ENCODE measurements at regions not wholly inside any gene's neighbourhood (a gene's known extent, or its start where the extent isn't known, plus 50 kb on each side); places are given as distances from the start of the nearest gene placed in this dataset.
A peak's percentile ranks its signal among the peaks of the same experiment; 100 is the strongest.

DNA sequence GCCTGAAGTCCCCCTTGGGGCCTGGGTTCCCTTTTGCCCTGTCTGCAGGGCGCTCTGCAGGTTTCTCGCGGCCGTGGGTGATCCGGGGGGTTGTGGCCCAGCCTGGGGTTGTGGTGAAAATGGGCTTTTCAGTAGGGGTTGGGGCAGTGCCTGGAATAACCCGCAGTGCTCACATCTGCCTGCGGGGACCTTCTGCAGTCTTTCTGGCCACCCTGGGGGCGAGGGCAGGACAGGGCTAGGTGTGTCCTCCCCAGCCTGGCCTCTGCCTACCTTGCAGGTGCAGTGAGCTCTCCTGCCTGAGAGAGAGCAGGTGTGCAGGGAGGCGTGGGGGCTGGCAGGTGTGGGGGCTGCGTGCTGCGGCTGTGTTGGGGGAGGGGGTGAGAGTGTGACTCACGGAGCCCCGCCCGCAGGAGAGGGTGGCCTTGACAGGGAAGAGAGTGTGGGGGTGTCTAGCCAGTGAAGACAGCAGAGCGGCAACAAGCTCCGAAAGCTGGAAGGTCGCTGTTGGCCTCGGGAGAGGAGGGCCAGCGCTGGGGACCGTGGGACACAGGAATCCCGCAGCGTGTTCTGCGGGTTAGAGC lies 131.4 kb downstream of the MRPL36 start:
- no peak for DNase-seq (ENCODE audit: low read depth in 2 of 2)

GRCh38 chr5:1667648-1668140 lies 131.9 kb downstream of the MRPL36 start:
- no peak for DNase-seq (ENCODE audit: low read depth in 2 of 2)

DNA sequence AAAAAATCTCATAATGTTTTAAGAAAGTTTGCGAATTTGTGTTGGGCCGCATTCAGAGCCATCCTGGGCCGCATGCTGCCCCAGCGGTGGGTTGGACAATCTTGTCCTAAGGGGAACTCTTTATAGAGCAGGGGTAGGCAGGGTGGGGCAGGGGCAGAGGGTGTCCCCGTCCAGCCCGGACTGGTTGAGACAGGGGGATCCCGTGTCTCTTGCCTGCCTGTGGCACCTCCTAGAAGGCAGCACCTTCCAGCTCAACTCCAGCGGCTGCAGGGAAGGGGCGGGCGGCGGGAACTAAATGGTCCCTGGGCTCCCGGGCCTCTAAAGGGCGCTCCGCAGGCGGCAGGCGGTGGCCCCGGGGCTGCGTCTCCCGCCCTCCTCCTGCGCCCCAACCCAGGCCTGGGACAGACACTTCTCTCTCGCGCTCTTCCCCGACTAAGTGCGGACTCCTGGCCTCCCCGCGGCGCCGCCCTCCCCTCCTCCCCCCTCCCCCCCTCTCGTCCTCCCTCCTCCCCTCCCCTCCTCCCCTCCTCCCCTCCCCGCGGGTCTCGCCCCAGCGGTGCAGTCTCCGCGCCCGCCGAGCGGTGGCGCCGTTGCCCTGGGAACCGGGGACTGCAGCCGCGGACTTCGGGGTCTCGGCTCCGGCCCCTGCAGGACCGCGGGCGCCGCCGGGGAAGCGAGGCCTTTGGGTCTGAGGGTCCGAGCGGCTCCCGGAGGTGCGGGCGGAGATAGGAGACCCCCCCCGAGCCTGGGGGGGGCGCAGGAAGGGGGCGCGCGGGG lies 132.6 kb downstream of the MRPL36 start:
- peak; percentile 41 to 43 for DNase-seq (ENCODE audit: low read depth in 2 of 2)

GRCh38 chr5:1666221-1666620 lies 133.4 kb downstream of the MRPL36 start:
- no peak for DNase-seq (ENCODE audit: low read depth in 2 of 2)

GRCh38 chr5:1665803-1666202 lies 133.8 kb downstream of the MRPL36 start:
- no peak for DNase-seq (ENCODE audit: low read depth in 2 of 2)

DNA sequence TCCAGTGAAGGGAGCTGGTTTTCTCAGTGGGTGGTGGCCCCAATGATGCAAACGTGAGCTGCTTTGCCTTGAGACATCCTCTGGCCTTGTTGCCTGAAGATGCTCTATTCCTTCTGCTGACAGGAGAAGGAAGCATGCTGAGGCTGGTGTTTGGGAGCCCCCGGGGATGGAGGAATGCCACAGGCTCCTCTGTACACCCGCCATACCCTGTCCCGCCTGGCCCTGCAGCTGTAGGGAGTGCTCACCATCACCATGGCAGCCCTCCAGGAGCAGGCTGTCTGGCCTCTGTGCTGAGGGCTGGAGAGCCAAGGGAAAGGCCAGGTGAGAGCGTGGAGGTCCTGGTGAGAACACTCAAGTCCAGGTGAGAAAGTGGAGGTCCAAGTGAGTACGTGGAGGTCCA lies 134.4 kb downstream of the MRPL36 start:
- DNase-seq (ENCODE audit: low read depth in 2 of 2), result no peak

DNA sequence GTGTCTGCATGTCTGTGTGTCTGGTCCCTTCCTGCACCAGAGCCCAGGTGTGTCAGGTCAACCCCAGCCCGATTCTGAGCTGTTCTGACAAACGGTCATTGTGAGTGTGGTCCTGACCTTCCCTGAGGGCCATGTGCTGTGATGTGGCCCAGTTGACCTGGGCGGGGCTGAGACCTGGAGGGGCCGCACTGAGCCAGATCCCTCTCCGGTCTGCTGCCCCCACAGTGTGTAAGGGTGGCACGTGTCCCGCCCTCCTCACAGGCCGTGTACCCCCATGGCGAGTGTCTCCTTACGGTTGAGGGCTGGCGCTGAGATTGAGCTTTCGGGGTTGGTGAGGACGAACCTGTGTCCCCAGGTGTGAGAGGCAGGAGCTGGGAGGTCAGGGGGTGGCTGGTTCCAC lies 136.5 kb downstream of the MRPL36 start:
- no peak for DNase-seq (ENCODE audit: low read depth in 2 of 2)

DNA sequence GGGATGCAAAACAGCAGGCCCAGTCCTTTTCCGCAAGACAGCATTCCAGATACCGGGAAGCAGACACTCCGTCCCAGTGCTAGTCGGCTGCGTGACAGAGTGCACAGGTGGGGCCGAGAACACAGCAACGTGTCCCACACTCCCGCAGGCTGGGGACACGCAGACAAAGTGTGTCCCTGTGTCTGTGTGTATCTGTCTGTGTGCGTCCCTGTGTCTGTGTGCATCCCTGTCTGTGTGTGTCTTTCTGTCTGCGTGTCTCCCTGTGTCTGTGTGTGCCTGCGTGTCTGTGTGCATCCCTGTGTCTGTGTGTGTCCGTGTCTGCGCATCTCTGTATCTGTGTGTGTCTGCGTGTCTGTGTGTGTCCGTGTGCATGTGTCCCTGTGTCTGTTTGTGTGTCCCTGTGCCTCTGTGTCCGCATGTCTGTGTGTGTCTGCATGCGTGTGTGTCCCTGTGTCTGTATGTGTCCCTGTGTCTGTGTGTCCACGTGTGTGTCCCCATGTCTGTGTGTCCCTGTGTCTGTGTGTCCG lies 137.0 kb downstream of the MRPL36 start:
- DNase-seq (ENCODE audit: low read depth in 2 of 2), result no peak

DNA sequence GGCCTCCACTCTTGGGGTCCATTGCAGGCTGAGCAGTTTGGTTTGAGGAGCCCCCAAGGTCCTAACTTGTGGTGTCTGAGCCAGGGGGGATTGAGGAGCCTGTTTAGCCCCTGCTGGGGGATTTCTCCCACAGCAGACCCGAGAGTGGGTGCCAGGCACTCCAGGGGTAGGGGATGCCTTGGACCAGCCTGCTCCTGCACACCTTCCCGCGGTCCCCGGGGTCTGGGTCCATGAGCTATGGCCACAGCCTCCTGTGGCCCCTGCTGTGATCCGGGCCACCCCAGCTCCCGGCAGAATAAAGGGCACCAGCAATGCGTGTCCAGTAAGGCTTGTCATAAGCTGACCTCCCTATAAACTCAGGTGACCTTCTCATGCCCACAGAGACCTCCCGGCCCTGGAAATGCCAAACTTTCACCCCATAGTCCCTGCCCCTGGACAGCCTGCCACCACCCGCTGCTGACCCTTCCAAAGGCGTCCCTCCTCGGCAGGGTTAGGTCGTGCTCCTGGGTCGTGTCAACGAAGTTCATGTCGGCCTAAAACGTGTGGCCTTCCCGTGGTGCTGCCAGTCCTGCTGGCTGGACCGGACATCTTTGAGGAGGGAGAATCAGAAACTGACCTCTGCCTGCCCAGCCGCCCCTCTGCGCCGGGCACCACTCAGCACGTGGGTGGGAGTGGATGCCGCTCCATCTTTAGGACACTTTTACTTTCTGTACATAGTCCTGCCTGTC lies 137.6 kb downstream of the MRPL36 start:
- DNase-seq (ENCODE audit: low read depth in 2 of 2), result no peak

DNA sequence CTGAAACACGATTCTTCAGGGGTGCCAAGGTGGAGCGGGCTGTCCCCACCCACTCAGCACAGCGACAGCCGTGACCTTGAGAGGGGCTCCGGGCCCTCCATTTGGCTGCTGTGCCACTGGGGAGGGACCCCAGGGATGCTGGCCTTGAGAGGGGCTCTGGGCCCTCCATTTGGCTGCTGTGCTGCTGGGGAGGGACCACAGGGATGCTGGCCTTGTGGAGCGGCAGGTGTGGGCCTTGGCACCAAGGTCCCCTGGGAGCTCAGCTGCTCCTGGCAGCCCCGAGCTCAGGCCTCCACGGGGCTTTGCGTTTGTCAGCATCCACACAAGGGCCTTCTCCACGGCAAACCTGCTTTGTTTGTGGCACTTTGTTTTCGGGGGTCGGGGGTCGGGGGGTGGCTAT lies 137.6 kb upstream of the LPCAT1 start:
- DNase-seq (ENCODE audit: low read depth in 2 of 2), result no peak

DNA sequence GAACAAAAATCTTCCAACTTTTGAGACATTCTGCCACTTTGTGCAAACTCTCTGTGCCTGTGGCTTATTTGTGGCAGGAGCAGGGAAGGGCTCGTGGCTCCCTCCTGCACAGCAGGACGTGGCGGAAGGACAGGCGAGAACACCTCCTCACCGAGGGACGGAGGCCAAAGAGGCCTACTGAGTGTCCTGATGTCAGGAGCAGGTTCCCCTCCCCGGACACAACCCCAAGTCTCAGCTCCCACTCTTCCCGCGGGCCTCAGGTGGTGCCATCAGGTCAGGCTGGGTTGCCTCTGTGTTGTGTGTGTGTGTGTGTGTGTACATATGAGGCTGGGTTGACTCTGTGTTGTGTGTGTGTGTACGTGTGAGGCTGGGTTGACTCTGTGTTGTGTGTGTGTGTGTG lies 136.8 kb upstream of the LPCAT1 start:
- no peak for DNase-seq (ENCODE audit: low read depth in 2 of 2)

DNA sequence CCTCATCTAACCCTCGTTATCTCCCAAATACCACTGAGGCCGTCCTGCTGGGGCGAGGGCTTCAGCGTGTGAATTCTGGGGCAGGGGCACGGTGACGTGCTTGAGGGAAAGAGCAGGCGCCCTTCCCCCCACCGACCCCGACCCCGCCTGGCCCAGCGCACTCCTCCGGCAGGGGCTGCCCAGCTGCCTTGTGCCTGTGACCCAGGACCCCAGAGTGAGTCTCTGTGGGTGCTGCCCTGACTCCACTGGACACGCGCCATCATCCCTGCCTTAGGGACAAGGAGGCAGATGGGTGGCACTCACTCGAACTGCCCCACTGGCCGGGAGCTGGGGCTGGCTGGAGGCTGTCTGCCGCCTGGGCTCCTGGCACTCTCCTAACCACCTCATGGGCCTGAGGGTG lies 136.2 kb upstream of the LPCAT1 start:
- DNase-seq (ENCODE audit: low read depth in 2 of 2), result no peak

- DNase-seq (ENCODE audit: low read depth in 2 of 2), result no peak
Observed at GRCh38 chr5:1659100-1659981, 135.6 kb upstream of the LPCAT1 start.

GRCh38 chr5:1658665-1659064 lies 134.9 kb upstream of the LPCAT1 start:
- no peak for DNase-seq (ENCODE audit: low read depth in 2 of 2)

DNA sequence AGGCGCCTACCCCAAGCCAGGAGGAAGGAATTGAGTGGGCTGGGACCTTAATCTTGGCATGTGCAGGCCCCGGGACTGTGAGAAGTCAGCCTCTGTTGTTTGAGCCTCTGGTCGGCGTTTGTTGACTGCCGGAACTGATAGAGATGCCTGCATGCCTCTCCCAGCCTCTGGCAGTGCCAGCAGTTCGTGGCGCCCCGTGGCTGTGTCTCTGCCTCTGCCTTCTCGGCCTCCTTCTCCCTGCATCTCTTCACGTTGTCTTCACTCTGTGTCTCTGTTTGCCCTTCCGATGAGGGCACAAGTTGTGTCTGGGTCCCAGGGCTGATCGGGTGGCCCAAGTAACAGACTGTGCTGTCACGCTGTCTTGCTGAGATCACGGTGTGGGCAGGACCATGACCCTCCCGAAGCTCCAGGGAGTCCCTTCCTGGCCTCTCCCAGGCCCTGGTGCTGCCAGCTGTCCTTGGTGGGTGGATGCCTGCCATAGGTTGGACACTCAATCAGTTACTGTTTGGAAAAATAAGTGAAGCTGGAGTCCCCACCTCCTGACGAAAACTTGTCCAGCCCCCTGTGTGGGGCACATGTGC lies 133.5 kb upstream of the LPCAT1 start:
- DNase-seq (ENCODE audit: low read depth in 2 of 2), result no peak

GRCh38 chr5:1656271-1656975 lies 132.7 kb upstream of the LPCAT1 start:
- DNase-seq (ENCODE audit: low read depth in 2 of 2), result no peak

GRCh38 chr5:1655496-1656270 lies 131.9 kb upstream of the LPCAT1 start:
- no peak for DNase-seq (ENCODE audit: low read depth in 2 of 2)

- no peak for DNase-seq (ENCODE audit: low read depth in 2 of 2)
Observed at GRCh38 chr5:1654786-1655495, 131.2 kb upstream of the LPCAT1 start.
